A549 (cell line): ENCODE measurements at regions not wholly inside any gene's neighbourhood (a gene's known extent, or its start where the extent isn't known, plus 50 kb on each side); places are given as distances from the start of the nearest gene placed in this dataset.

Experiments used
- ATAC-seq, 2 experiments: fragments of 200-7000 bp in 1 of 2; fragments of >200 bp in 1 of 2; cut with Nextera tagmentation in 1 of 2; cut with Tn5 transposase in 1 of 2; 3 replicates each; pipeline versions ENCODE4 v1.8.0 to v1.9.1; 2018 to 2020; ENCODE audit warnings: mild to moderate bottlenecking in 1 of 2, moderate library complexity in 1 of 2
- CTCF ChIA-PET: fragments of 300-600 bp; sonication (Branson Sonifier 250); formaldehyde crosslinking; extraction: SDS; loops from one replicate; lab custom pipeline; 2021; ENCODE audit warnings: antibody characterized with exemption, inconsistent platforms; lab: Yijun Ruan, JAX
- POLR2A ChIA-PET: fragments of 350-600 bp; formaldehyde crosslinking; extraction: SDS; loops from one replicate; lab custom pipeline; 2021; ENCODE audit warnings: antibody characterized with exemption, inconsistent platforms; lab: Yijun Ruan, JAX
- DNase-seq, 2 experiments: peaks; one replicate each; pipeline versions ENCODE4 v3.0.0 to v3.0.0-alpha.2; 2011 to 2016; ENCODE audit warnings: low read depth in 1 of 2, low spot score in 1 of 2
- FAIRE-seq: peaks from 2 replicates; lab custom pipeline; 2011; peaks lifted over from hg19 to GRCh38; lab: Jason Lieb, UNC
- H3K27ac ChIP-seq, 2 experiments: fragments of >200 bp; sonication (Bioruptor Twin); formaldehyde crosslinking; 3 replicates each; pipeline ENCODE4 v1.5.1; 2016 to 2017
- H3K4me1 ChIP-seq: fragments of >200 bp; sonication (Bioruptor Twin); formaldehyde crosslinking; 3 replicates; pipeline ENCODE4 v1.6.1; 2016
- H3K4me2 ChIP-seq: fragments of >200 bp; sonication (Bioruptor Twin); formaldehyde crosslinking; 3 replicates; pipeline ENCODE4 v1.6.1; 2016
- H3K4me3 ChIP-seq: fragments of >200 bp; sonication (Bioruptor Twin); formaldehyde crosslinking; 3 replicates; pipeline ENCODE4 v1.5.1; 2016
- H3K9me3 ChIP-seq: fragments of >200 bp; sonication (Bioruptor Twin); formaldehyde crosslinking; 3 replicates; pipeline ENCODE4 v1.6.1; 2016
- CEBPB ChIP-seq, 2 experiments: fragments of >200 bp in 1 of 2; sonication (Bioruptor Twin) in 1 of 2; formaldehyde crosslinking in 1 of 2; IDR thresholded peaks; 2 replicates each; pipeline ENCODE4 v1.6.1; 2012 to 2016
- CHD2 ChIP-seq: fragments of 150-350 bp; IDR thresholded peaks from 2 replicates; pipeline ENCODE4 v1.6.1; 2014; ENCODE audit warnings: low read length; ENCODE audit not compliant: partially characterized antibody
- EHMT2 ChIP-seq: fragments of 200-600 bp; sonication (generic); IDR thresholded peaks from 2 replicates; pipeline ENCODE4 v1.6.1; 2016; ENCODE audit warnings: antibody characterized with exemption, low read depth, mild to moderate bottlenecking, moderate library complexity
- EP300 ChIP-seq, 2 experiments: fragments of >200 bp; sonication (Bioruptor Twin); formaldehyde crosslinking; IDR thresholded peaks; 2 replicates in 1 of 2; 3 replicates in 1 of 2; pipeline ENCODE4 v1.6.1; 2016 to 2017
- ESRRA ChIP-seq: fragments of 150-350 bp; IDR thresholded peaks from 2 replicates; pipeline ENCODE4 v1.6.1; 2014; ENCODE audit warnings: mild to moderate bottlenecking, low read length, borderline replicate concordance
- FOSB ChIP-seq: fragments of 250-450 bp; sonication (Bioruptor Pico); IDR thresholded peaks from 2 replicates; pipeline ENCODE4 v1.5.0; 2020; ENCODE audit warnings: mild to moderate bottlenecking, moderate library complexity
- FOSL2 ChIP-seq, 2 experiments: fragments of 450-650 bp in 1 of 2; fragments of >200 bp in 1 of 2; sonication (Bioruptor Twin) in 1 of 2; formaldehyde crosslinking; IDR thresholded peaks; 2 replicates each; pipeline versions ENCODE4 v1.5.0 to v1.6.1; 2016 to 2020; ENCODE audit warnings: mild to moderate bottlenecking in 1 of 2, moderate library complexity in 1 of 2
- FOXS1 ChIP-seq: fragments of 250-450 bp; sonication (Bioruptor Pico); IDR thresholded peaks from 2 replicates; pipeline ENCODE4 v1.5.0; 2020; ENCODE audit warnings: mild to moderate bottlenecking, moderate library complexity
- GATA3 ChIP-seq: IDR thresholded peaks from 2 replicates; pipeline ENCODE4 v1.6.1; 2012; ENCODE audit warnings: borderline replicate concordance
- HDAC2 ChIP-seq: fragments of 200-600 bp; sonication (generic); IDR thresholded peaks from 2 replicates; pipeline ENCODE4 v1.6.1; 2016
- HEYL ChIP-seq: fragments of 250-450 bp; sonication (Bioruptor Pico); IDR thresholded peaks from 2 replicates; pipeline ENCODE4 v1.8.0; 2021; ENCODE audit warnings: mild to moderate bottlenecking, moderate library complexity
- HOXB13 ChIP-seq: fragments of 250-450 bp; sonication (Bioruptor Pico); IDR thresholded peaks from 2 replicates; pipeline ENCODE4 v1.5.0; 2020; ENCODE audit warnings: low read depth, mild to moderate bottlenecking, moderate library complexity
- HOXB5 ChIP-seq: fragments of 250-450 bp; sonication (Bioruptor Pico); IDR thresholded peaks from 2 replicates; pipeline ENCODE4 v1.5.0; 2020; ENCODE audit warnings: mild to moderate bottlenecking, moderate library complexity
- JUN ChIP-seq, 2 experiments: fragments of >200 bp; sonication (Bioruptor Twin); formaldehyde crosslinking; IDR thresholded peaks; 2 replicates in 1 of 2; 3 replicates in 1 of 2; pipeline ENCODE4 v1.6.1; 2016 to 2017
- MAZ ChIP-seq: fragments of 150-350 bp; IDR thresholded peaks from 2 replicates; pipeline ENCODE4 v1.6.1; 2014; ENCODE audit warnings: antibody characterized with exemption, low read depth, low read length, borderline replicate concordance
- POLR2AphosphoS2 ChIP-seq: conservative IDR thresholded peaks from 2 replicates; pipeline ENCODE4 v1.6.1; 2012; ENCODE audit warnings: low read length, improper control_type of control experiment, inconsistent platforms
- RCOR1 ChIP-seq: fragments of 150-350 bp; IDR thresholded peaks from 2 replicates; pipeline ENCODE4 v1.6.1; 2014; ENCODE audit warnings: antibody characterized with exemption, low read length, low read depth
- RNF2 ChIP-seq: fragments of 200-600 bp; sonication (generic); IDR thresholded peaks from 2 replicates; pipeline ENCODE4 v1.6.1; 2016; ENCODE audit warnings: low read depth, mild to moderate bottlenecking, antibody characterized with exemption, moderate library complexity, borderline replicate concordance
- SMC3 ChIP-seq: fragments of >200 bp; sonication (Bioruptor Twin); formaldehyde crosslinking; IDR thresholded peaks from 3 replicates; pipeline ENCODE4 v1.6.1; 2018; ENCODE audit warnings: inconsistent platforms
- SREBF2 ChIP-seq: fragments of 450-650 bp; IDR thresholded peaks from 2 replicates; pipeline ENCODE4 v1.6.1; 2014; ENCODE audit warnings: mild to moderate bottlenecking, moderate library complexity
- ZC3H11A ChIP-seq: fragments of 450-650 bp; IDR thresholded peaks from 2 replicates; pipeline ENCODE4 v1.6.1; 2014; ENCODE audit warnings: antibody characterized with exemption, mild to moderate bottlenecking
- WGBS: methylation state at CpG from one replicate; pipeline ENCODE4 v1.1.6; 2017; ENCODE audit errors: missing lambda C conversion rate; 5-methylcytosine and 5-hydroxymethylcytosine counted together
- TF ChIP-seq, protein P1 (sequence below): fragments of 200-600 bp; sonication (generic); IDR thresholded peaks from 2 replicates; pipeline ENCODE4 v1.6.1; 2016; ENCODE audit warnings: antibody characterized with exemption, mild to moderate bottlenecking, moderate library complexity
- TF ChIP-seq, protein P2 (sequence below): fragments of 150-350 bp; IDR thresholded peaks from 2 replicates; pipeline ENCODE4 v1.6.1; 2014; ENCODE audit warnings: low read depth, mild to moderate bottlenecking, low read length
- TF ChIP-seq, protein P3 (sequence below): IDR thresholded peaks from 2 replicates; pipeline ENCODE4 v1.6.1; 2012
- TF ChIP-seq, protein P4 (sequence below): IDR thresholded peaks from 2 replicates; pipeline ENCODE4 v1.6.1; 2012; ENCODE audit warnings: low read depth, borderline replicate concordance

DNA sequence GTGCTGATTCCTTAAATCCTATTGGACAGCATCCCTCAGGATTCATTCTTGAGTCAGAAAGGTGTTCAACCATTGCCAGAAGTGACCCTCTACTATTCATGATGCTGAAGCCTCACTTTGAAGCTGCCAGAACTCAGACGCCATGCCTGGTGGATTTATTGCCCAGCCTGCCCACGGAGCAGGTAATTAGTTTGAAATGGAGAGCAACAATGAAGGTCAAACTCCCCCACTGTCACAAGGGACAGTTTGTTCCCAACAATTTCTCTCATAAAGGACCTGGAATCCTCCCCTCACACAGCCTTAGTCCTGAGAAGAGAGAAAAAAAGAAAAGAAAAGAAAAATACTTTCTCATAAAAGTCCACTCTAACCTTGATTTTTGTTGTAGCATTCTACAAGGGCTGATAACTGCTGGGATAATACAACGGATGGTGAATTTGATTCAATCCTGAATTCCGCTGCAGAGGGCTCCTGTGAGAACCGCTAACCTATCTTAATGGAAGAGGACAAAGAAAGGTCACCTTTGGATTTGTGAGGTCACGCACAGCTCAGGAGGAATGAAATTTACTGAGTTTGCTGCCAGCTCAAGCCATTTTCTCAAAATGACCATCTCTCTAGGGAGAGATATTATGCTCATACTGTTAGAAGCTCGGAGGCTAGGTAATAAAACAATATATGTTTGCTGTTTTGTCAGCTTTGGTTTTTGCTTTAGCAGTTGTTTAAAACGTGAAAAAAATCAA lies 161.6 kb upstream of the SYN3 start:
- ATAC-seq (no peak), FAIRE-seq (no peak), DNase-seq (no peak)
- H3K4me1 ChIP-seq, result no peaks in the 10 kb centered on the region
- H3K4me2 ChIP-seq, result no peak overlapping the region
- no peaks in the 10 kb centered on the region for H3K9me3 ChIP-seq
- whole genome bisulfite sequencing, result 12% methylated on average over 8 of the region's 8 CpGs
- ChIA-PET CTCF (interaction anchor here (1.7 to 1.9 kb wide), 2 partner anchors 10 to 16 kb away, joined by 3 to 7 read pairs; no protein-coding TSS in a partner anchor), POLR2A (no interaction called here)
- TF ChIP-seq, protein P1, sequence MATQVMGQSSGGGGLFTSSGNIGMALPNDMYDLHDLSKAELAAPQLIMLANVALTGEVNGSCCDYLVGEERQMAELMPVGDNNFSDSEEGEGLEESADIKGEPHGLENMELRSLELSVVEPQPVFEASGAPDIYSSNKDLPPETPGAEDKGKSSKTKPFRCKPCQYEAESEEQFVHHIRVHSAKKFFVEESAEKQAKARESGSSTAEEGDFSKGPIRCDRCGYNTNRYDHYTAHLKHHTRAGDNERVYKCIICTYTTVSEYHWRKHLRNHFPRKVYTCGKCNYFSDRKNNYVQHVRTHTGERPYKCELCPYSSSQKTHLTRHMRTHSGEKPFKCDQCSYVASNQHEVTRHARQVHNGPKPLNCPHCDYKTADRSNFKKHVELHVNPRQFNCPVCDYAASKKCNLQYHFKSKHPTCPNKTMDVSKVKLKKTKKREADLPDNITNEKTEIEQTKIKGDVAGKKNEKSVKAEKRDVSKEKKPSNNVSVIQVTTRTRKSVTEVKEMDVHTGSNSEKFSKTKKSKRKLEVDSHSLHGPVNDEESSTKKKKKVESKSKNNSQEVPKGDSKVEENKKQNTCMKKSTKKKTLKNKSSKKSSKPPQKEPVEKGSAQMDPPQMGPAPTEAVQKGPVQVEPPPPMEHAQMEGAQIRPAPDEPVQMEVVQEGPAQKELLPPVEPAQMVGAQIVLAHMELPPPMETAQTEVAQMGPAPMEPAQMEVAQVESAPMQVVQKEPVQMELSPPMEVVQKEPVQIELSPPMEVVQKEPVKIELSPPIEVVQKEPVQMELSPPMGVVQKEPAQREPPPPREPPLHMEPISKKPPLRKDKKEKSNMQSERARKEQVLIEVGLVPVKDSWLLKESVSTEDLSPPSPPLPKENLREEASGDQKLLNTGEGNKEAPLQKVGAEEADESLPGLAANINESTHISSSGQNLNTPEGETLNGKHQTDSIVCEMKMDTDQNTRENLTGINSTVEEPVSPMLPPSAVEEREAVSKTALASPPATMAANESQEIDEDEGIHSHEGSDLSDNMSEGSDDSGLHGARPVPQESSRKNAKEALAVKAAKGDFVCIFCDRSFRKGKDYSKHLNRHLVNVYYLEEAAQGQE, result no peak
- TF ChIP-seq RCOR1, result no peak
- no peak for TF ChIP-seq FOSB (CRISPR knock-in tag)
- TF ChIP-seq FOXS1 (CRISPR knock-in tag), result no peak
- no peak for TF ChIP-seq CEBPB (IDR thresholded peaks at IDR 0.05)
- TF ChIP-seq JUN (IDR thresholded peaks at IDR 0.05), result no peak
- TF ChIP-seq MAZ, result no peak
- TF ChIP-seq EHMT2, result no peak
- no peak for TF ChIP-seq RNF2
- no peak for TF ChIP-seq EP300 (IDR thresholded peaks at IDR 0.05)
- TF ChIP-seq, protein P2, sequence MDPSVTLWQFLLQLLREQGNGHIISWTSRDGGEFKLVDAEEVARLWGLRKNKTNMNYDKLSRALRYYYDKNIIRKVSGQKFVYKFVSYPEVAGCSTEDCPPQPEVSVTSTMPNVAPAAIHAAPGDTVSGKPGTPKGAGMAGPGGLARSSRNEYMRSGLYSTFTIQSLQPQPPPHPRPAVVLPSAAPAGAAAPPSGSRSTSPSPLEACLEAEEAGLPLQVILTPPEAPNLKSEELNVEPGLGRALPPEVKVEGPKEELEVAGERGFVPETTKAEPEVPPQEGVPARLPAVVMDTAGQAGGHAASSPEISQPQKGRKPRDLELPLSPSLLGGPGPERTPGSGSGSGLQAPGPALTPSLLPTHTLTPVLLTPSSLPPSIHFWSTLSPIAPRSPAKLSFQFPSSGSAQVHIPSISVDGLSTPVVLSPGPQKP, result no peak
- no peak for TF ChIP-seq HDAC2
- TF ChIP-seq FOSL2 (IDR thresholded peaks at IDR 0.05), result no peak
- TF ChIP-seq FOSL2 (CRISPR knock-in tag; IDR thresholded peaks at IDR 0.05), result no peak
- no peak overlapping the region for H3K27ac ChIP-seq
- no peak overlapping the region for H3K4me3 ChIP-seq

DNA sequence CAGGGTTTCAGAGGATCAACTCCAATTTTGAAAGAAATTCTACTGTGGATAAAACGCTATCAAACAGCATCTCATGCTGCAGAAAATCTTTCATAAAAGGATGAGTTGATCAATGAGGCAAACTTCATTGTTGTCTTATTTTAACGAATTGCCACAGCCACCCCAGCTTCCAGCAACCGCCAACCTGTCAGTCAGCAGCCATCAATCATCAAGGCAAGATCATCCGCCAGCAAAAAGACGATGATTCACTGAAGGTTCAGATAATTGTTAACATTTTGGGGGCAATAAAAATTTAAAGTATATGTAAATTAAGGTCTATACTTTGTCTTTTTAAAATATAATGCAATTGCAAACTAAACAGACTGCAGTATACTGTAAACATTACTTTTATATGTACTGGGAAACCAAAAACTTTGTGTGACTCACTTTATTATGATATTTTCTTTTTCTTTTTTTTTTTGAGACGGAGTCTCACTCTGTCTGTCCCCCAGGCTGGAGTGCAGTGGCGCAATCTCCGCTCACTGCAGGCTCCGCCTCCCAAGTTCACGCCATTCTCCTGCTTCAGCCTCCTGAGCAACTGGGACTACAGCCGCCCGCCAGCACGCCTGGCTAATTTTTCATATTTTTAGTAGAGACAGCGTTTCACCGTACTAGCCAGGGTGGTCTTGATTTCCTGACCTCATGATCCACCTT lies 155.3 kb upstream of the SYN3 start:
- ChIA-PET POLR2A (no interaction called here), CTCF (interaction anchor here (1.2 to 2.5 kb wide), 2 partner anchors 11 to 195 kb away, joined by 4 to 11 read pairs; no protein-coding TSS in a partner anchor)
- H3K4me2 ChIP-seq, result no peak overlapping the region
- H3K27ac ChIP-seq, result no peak overlapping the region
- FAIRE-seq (no peak), ATAC-seq (no peak), DNase-seq (no peak)
- H3K4me3 ChIP-seq, result no peak overlapping the region
- no peaks in the 10 kb centered on the region for H3K4me1 ChIP-seq
- H3K9me3 ChIP-seq, result no peaks in the 10 kb centered on the region
- 57% methylated on average over 15 of the region's 15 CpGs for WGBS
- TF ChIP-seq, protein P2, result no peak
- TF ChIP-seq GATA3 (no peak), RNF2 (no peak), SREBF2 (no peak), SMC3 (no peak), POLR2AphosphoS2 (no peak), EHMT2 (no peak), HOXB13 (no peak), JUN (IDR thresholded peaks at IDR 0.05) (no peak), CHD2 (no peak), HOXB5 (CRISPR knock-in tag) (no peak), ZC3H11A (no peak), HEYL (CRISPR knock-in tag) (no peak), ESRRA (no peak), FOSL2 (IDR thresholded peaks at IDR 0.05) (no peak), FOSL2 (CRISPR knock-in tag; IDR thresholded peaks at IDR 0.05) (no peak)
- TF ChIP-seq, protein P3, sequence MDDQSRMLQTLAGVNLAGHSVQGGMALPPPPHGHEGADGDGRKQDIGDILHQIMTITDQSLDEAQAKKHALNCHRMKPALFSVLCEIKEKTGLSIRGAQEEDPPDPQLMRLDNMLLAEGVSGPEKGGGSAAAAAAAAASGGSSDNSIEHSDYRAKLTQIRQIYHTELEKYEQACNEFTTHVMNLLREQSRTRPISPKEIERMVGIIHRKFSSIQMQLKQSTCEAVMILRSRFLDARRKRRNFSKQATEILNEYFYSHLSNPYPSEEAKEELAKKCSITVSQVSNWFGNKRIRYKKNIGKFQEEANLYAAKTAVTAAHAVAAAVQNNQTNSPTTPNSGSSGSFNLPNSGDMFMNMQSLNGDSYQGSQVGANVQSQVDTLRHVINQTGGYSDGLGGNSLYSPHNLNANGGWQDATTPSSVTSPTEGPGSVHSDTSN, result no peak
- TF ChIP-seq, protein P4, sequence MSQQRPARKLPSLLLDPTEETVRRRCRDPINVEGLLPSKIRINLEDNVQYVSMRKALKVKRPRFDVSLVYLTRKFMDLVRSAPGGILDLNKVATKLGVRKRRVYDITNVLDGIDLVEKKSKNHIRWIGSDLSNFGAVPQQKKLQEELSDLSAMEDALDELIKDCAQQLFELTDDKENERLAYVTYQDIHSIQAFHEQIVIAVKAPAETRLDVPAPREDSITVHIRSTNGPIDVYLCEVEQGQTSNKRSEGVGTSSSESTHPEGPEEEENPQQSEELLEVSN, result no peak
